Spleen (tissue), 11 donors: ENCODE measurements at regions not wholly inside any gene's neighbourhood (a gene's known extent, or its start where the extent isn't known, plus 50 kb on each side); places are given as distances from the start of the nearest gene placed in this dataset.

Experiments
- DNase-seq: peaks from one replicate; pipeline ENCODE4 v3.0.0-alpha.2; 2020
- H3K27ac ChIP-seq, 8 donors: fragments of 200-600 bp; sonication (generic) in 7 of 8; 1 replicate in 4 of 8; 2 replicates in 4 of 8; pipeline versions ENCODE4 v1.5.0 to v1.8.0; 2016 to 2021; ENCODE audit warnings: inconsistent platforms in 4 of 8, mild to moderate bottlenecking in 4 of 8, moderate library complexity in 1 of 8
- H3K27me3 ChIP-seq, 7 donors: fragments of 200-600 bp; sonication (generic) in 6 of 7; replicated peaks in 1 of 7; 1 replicate in 4 of 7; 2 replicates in 3 of 7; pipeline versions ENCODE4 v1.5.0 to v1.8.0; 2016 to 2021; ENCODE audit warnings: inconsistent platforms in 3 of 7, mild to moderate bottlenecking in 1 of 7
- H3K36me3 ChIP-seq, 6 donors: fragments of 200-600 bp; sonication (generic) in 5 of 6; 1 replicate in 4 of 6; 2 replicates in 2 of 6; pipeline versions ENCODE4 v1.5.0 to v1.8.0; 2016 to 2021; ENCODE audit warnings: inconsistent platforms in 2 of 6
- H3K4me1 ChIP-seq, 6 donors: fragments of 200-600 bp; sonication (generic) in 5 of 6; 1 replicate in 3 of 6; 2 replicates in 3 of 6; pipeline versions ENCODE4 v1.5.0 to v1.8.0; 2016 to 2021; ENCODE audit warnings: inconsistent platforms in 3 of 6
- H3K4me3 ChIP-seq, 8 donors: fragments of 200-600 bp; sonication (generic) in 7 of 8; 1 replicate in 4 of 8; 2 replicates in 4 of 8; pipeline versions ENCODE4 v1.5.0 to v1.8.0; 2016 to 2021; ENCODE audit warnings: inconsistent platforms in 4 of 8, mild to moderate bottlenecking in 4 of 8, moderate library complexity in 2 of 8
- H3K9me3 ChIP-seq, 8 donors: fragments of 200-600 bp; sonication (generic) in 7 of 8; 1 replicate in 4 of 8; 2 replicates in 4 of 8; pipeline versions ENCODE4 v1.5.0 to v1.8.0; 2016 to 2021; ENCODE audit warnings: inconsistent platforms in 4 of 8
- POLR2A ChIP-seq, 3 donors: fragments of 450-650 bp; IDR thresholded peaks; one replicate each; pipeline ENCODE4 v1.5.1; 2017; ENCODE audit warnings: antibody characterized with exemption in 3 of 3, mild to moderate bottlenecking in 1 of 3
- POLR2AphosphoS5 ChIP-seq, 3 donors: sonication (generic); formaldehyde crosslinking; IDR thresholded peaks; one replicate each; pipeline ENCODE4 v1.5.1; 2017; ENCODE audit warnings: antibody characterized with exemption in 3 of 3
- WGBS, 5 donors: extraction: QIAGEN DNeasy Blood & Tissue Kit in 3 of 5; methylation state at CpG; one replicate each; pipeline versions ENCODE4 v1.1.5 to v1.1.7; 2013 to 2018; 5-methylcytosine and 5-hydroxymethylcytosine counted together
- intact Hi-C: fragments of 100-400 bp; cut with DNase I; formaldehyde crosslinking; loops from one replicate; pipeline ENCODE4 v1.15.0; 2023; ENCODE audit warnings: low total_unique reads
- TF ChIP-seq, protein P1 (sequence below), 11 experiments: fragments of 200-600 bp in 7 of 11; fragments of 450-650 bp in 4 of 11; sonication (generic) in 4 of 11; IDR thresholded peaks in 8 of 11; conservative IDR thresholded peaks in 3 of 11; 1 replicate in 7 of 11; 2 replicates in 4 of 11; pipeline versions ENCODE4 v1.4.0 to v1.8.0; 2016 to 2021; ENCODE audit warnings: antibody characterized with exemption in 11 of 11, inconsistent platforms in 4 of 11, mild to moderate bottlenecking in 1 of 11
- donor health status: healthy with polysubstance abuse.
- donor health status: DM: no; HTN: no; CAD: no; lungs with moderate emphysema.
- donor health status: DM: no; HTN: no; CAD: no.
- donor health status: Bipolar disorder and iron deficiency.
- donor health status: healthy.
- donor health status: DM: no; HTN: no; CAD: no.
- donor health status: DM: yes; HTN: yes; CAD: no.

DNA sequence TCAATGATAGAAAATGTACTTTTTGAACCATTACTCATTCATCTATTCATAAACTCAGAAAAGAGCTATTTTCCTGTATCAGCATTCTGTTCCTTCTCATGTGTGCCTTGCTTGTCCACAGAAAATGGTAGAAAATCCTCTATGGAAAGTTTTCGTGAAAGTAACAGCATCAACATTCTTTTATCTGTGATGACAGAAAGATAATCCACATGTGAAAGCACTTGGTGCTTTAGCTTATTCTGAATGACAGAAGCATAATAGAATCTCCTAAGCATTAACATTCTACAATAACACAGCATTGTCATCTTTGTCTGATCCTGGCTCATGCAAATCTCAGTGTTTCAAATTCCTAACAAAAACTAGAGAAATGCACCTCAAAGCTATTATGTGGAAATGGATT is 431.9 kb downstream of the ADAMTS20 start:
- 81 to 98% (median 91%) methylated on average over 1 of the region's 1 CpG for whole genome bisulfite sequencing, 5 donors
- Histone ChIP-seq H3K9me3 (peaks cover 0 to 6% (median 0%) of the 10 kb centered on the region in 8 donors), H3K36me3 (no peaks in the 10 kb centered on the region), H3K4me1 (no peaks in the 10 kb centered on the region), H3K27me3 (no peaks in the 10 kb centered on the region), H3K27ac (no peak overlapping the region), H3K4me3 (no peak overlapping the region)
- TF ChIP-seq POLR2A (IDR thresholded peaks at IDR 0.05) (no peak), POLR2AphosphoS5 (IDR thresholded peaks at IDR 0.05) (no peak)
- TF ChIP-seq, protein P1, sequence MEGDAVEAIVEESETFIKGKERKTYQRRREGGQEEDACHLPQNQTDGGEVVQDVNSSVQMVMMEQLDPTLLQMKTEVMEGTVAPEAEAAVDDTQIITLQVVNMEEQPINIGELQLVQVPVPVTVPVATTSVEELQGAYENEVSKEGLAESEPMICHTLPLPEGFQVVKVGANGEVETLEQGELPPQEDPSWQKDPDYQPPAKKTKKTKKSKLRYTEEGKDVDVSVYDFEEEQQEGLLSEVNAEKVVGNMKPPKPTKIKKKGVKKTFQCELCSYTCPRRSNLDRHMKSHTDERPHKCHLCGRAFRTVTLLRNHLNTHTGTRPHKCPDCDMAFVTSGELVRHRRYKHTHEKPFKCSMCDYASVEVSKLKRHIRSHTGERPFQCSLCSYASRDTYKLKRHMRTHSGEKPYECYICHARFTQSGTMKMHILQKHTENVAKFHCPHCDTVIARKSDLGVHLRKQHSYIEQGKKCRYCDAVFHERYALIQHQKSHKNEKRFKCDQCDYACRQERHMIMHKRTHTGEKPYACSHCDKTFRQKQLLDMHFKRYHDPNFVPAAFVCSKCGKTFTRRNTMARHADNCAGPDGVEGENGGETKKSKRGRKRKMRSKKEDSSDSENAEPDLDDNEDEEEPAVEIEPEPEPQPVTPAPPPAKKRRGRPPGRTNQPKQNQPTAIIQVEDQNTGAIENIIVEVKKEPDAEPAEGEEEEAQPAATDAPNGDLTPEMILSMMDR (IDR thresholded peaks at IDR 0.05 in 8 of 11, conservative IDR thresholded peaks at IDR 0.05 in 3 of 11) = no peak
- DNase-seq = no peak
- intact Hi-C loops = no loop called here

DNA sequence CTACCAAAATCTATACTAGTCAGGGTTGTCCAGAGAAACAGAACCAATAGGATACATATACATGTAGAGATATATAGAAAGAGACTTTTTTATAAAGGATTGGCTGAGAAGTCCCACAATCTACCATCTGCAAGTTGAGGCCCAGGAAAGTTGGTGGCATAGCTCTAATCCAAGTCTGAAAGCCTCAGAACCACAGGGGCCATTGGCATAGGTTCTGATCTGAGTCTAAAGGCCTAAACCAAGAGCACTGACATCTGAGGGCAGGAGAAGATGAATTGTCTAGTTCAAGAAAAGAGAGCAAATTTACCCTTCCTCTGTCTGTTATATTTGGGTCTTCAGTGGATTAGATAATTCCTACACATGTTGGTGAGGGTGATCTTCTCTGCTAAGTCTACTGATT is 433.1 kb downstream of the ADAMTS20 start:
- no peak for TF ChIP-seq POLR2A (IDR thresholded peaks at IDR 0.05)
- no peak for TF ChIP-seq POLR2AphosphoS5 (IDR thresholded peaks at IDR 0.05)
- TF ChIP-seq, protein P1 (IDR thresholded peaks at IDR 0.05 in 8 of 11, conservative IDR thresholded peaks at IDR 0.05 in 3 of 11) = no peak
- H3K36me3 ChIP-seq = no peaks in the 10 kb centered on the region
- H3K4me1 ChIP-seq = no peaks in the 10 kb centered on the region
- H3K27ac ChIP-seq = no peak overlapping the region
- intact Hi-C loops = no loop called here
- peaks cover 0 to 6% (median 0%) of the 10 kb centered on the region in 8 donors for H3K9me3 ChIP-seq
- no peak for DNase-seq
- H3K4me3 ChIP-seq = no peak overlapping the region
- H3K27me3 ChIP-seq = no peaks in the 10 kb centered on the region

DNA sequence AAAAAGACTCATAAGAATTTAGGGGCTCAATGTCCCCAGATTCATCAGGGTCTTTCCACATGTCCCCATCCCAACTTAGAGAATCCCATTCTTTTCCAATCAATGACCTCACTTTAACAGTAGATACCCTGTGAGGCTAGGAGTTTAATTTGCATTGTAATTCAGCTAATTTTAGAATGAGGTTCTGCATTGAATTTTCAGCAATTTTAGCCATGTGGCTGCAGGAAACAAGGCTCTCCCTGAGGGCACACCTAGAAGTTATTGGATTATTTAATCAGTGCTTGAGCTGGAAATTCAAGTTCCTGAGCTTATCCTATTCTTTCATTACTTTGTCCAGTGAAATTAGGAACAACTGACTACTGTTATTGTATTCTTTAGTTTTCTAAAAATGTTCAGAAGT is 433.8 kb downstream of the ADAMTS20 start:
- intact Hi-C loops = no loop called here
- DNase-seq = no peak
- Histone ChIP-seq H3K36me3 (no peaks in the 10 kb centered on the region), H3K27ac (no peak overlapping the region), H3K27me3 (no peaks in the 10 kb centered on the region), H3K9me3 (peaks cover 0 to 6% (median 0%) of the 10 kb centered on the region in 8 donors), H3K4me3 (no peak overlapping the region), H3K4me1 (no peaks in the 10 kb centered on the region)
- TF ChIP-seq, protein P1 (IDR thresholded peaks at IDR 0.05 in 8 of 11, conservative IDR thresholded peaks at IDR 0.05 in 3 of 11) = no peak
- TF ChIP-seq POLR2A (IDR thresholded peaks at IDR 0.05) (no peak), POLR2AphosphoS5 (IDR thresholded peaks at IDR 0.05) (no peak)

DNA sequence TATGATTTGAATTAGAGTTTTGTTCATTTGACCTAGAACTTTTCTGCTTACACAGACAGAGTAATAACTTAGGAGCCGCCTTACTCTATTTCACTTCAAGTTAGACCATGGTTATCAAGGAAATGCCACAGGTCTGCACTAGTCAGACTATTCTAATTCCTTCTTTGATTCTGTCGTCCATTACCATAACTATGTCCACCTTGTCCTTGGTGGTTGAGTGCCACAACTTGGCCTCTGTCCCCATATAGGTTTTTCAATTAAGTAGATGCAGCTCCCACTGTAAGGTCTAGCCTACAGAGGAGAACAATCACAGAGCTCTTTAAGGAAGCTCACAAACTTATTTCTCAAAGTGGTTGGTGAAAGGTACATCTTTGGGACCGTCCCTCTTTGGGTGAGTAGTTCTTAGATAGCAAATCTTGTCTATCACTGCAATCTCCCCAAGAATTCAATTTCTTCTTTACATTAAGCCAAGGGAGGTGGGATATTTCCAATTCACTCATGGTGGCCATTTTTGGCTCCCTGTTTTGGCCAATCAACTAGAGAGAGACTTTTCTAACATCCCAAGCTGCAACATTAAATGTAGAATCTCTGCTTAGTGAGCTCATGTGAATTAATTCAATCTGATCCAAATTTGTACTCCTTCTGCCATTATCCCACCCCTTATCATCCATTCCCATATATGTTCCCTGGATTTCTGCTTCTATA is 434.6 kb downstream of the ADAMTS20 start:
- Histone ChIP-seq H3K9me3 (peaks cover 0 to 6% (median 0%) of the 10 kb centered on the region in 8 donors), H3K4me3 (no peak overlapping the region)
- WGBS, 5 donors = 59 to 75% (median 64%) methylated on average over 3 of the region's 3 CpGs

More for the DNA sequence above, 434.6 kb downstream of the ADAMTS20 start:
- no peak for DNase-seq
- Histone ChIP-seq H3K4me1 (no peaks in the 10 kb centered on the region), H3K27me3 (no peaks in the 10 kb centered on the region), H3K36me3 (no peaks in the 10 kb centered on the region), H3K27ac (no peak overlapping the region)
- TF ChIP-seq POLR2A (IDR thresholded peaks at IDR 0.05) (no peak), POLR2AphosphoS5 (IDR thresholded peaks at IDR 0.05) (no peak)
- TF ChIP-seq, protein P1 (IDR thresholded peaks at IDR 0.05 in 8 of 11, conservative IDR thresholded peaks at IDR 0.05 in 3 of 11) = no peak
- intact Hi-C loops = no loop called here
